22Rv1 (cell line): ENCODE measurements at regions not wholly inside any gene's neighbourhood (a gene's known extent, or its start where the extent isn't known, plus 50 kb on each side); places are given as distances from the start of the nearest gene placed in this dataset.

Experiments
- ZFX ChIP-seq: fragments of 450-650 bp; IDR thresholded peaks from 2 replicates; pipeline ENCODE4 v1.6.1; 2017; ENCODE audit warnings: antibody characterized with exemption, borderline replicate concordance
- TF ChIP-seq, protein P1 (sequence below): fragments of 450-650 bp; IDR thresholded peaks from 2 replicates; pipeline ENCODE4 v1.5.1; 2017; ENCODE audit warnings: mild to moderate bottlenecking

DNA sequence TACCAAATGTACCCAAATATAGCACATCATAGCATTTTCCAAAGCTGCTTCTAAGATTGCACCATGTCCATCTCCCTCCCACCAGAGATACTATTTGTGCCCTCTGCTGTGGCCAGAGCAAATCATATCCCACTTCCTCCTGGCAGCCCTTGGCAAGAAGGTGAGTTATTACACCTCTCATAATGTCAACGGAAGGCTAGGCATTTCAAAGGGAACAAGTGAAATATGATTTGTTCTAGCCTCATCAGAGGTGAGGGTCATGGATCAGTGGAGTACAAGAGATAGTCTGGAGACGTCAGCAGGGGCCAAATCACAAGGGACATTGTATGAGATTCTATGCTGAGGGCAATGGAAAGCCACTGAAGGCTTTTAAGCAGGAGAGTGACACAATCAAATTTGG is 90.2 kb upstream of the BCAR3 start:
- TF ChIP-seq, protein P1, sequence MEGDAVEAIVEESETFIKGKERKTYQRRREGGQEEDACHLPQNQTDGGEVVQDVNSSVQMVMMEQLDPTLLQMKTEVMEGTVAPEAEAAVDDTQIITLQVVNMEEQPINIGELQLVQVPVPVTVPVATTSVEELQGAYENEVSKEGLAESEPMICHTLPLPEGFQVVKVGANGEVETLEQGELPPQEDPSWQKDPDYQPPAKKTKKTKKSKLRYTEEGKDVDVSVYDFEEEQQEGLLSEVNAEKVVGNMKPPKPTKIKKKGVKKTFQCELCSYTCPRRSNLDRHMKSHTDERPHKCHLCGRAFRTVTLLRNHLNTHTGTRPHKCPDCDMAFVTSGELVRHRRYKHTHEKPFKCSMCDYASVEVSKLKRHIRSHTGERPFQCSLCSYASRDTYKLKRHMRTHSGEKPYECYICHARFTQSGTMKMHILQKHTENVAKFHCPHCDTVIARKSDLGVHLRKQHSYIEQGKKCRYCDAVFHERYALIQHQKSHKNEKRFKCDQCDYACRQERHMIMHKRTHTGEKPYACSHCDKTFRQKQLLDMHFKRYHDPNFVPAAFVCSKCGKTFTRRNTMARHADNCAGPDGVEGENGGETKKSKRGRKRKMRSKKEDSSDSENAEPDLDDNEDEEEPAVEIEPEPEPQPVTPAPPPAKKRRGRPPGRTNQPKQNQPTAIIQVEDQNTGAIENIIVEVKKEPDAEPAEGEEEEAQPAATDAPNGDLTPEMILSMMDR, result no peak
- no peak for TF ChIP-seq ZFX
